ENCODE measurements at regions not wholly inside any gene's neighbourhood (a gene's known extent, or its start where the extent isn't known, plus 50 kb on each side); places are given as distances from the start of the nearest gene placed in this dataset.

DNA sequence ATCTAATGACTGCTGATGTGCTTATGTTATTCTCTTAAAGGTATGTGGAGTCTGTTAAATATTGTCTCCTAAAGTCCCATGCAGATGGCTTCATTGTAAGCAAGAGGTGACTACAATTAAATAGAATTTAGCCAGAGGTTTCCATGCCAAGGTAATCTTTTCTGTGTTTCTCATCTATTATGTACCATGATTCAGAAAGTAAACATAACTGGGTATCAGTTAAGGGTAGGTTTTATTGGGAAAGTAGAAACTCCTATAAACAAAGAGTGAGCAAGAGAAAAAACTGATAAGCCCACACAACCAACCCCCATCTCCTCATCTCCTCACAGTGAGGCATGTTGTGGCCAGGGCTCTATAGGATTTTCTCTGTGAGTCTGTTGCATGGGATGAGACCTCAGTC lies 611.7 kb downstream of the SNAPC1 start:
- peaks cover 0 to 2% of the 10 kb centered on the region in 2 donors for H3K4me1 ChIP-seq (ENCODE audit: control insufficient read depth in 2 of 2, insufficient read depth in 1 of 2, low read depth in 1 of 2, low read length in 2 of 2)
- no peak overlapping the region for H2BK12ac ChIP-seq (ENCODE audit: low read length)
- no peak overlapping the region for H3K14ac ChIP-seq (ENCODE audit: low read length)
- no peak overlapping the region for H3K4ac ChIP-seq (ENCODE audit: low read length)
- H3K9me3 ChIP-seq (replicated peaks in 1 of 2; ENCODE audit: control insufficient read depth in 2 of 2, insufficient read depth in 1 of 2, low read depth in 1 of 2, low read length in 2 of 2), result no peaks in the 10 kb centered on the region
- H3K23ac ChIP-seq (ENCODE audit: low read depth, low read length, poor library complexity), result no peak overlapping the region
- no peak overlapping the region for H2AK5ac ChIP-seq (ENCODE audit: low read depth, low read length)
- no peak overlapping the region for H3K18ac ChIP-seq (ENCODE audit: low read length)
- H2AFZ ChIP-seq (ENCODE audit: low read length), result no peak overlapping the region
- H3K9ac ChIP-seq (ENCODE audit: low read depth, low read length, poor library complexity), result no peak overlapping the region
- no peak overlapping the region for H4K8ac ChIP-seq (ENCODE audit: low read depth, low read length)
- H2BK5ac ChIP-seq (ENCODE audit: low read length), result no peak overlapping the region
- no peaks in the 10 kb centered on the region for H3K79me1 ChIP-seq (ENCODE audit: low read depth, low read length)
- no peak overlapping the region for H3K27ac ChIP-seq (replicated peaks; ENCODE audit: low read length)
- H3K4me2 ChIP-seq (ENCODE audit: insufficient read depth, low read length, poor library complexity, severe bottlenecking), result no peak overlapping the region
- no peak overlapping the region for H2BK120ac ChIP-seq (ENCODE audit: low read depth, low read length)
- H2BK15ac ChIP-seq (ENCODE audit: low read length), result no peak overlapping the region
- H3K4me3 ChIP-seq (ENCODE audit: low read length in 2 of 2), result no peak overlapping the region
- H4K91ac ChIP-seq (ENCODE audit: low read depth, low read length, poor library complexity), result no peak overlapping the region
- no peaks in the 10 kb centered on the region for H3K27me3 ChIP-seq (ENCODE audit: control insufficient read depth in 3 of 3, insufficient read depth in 3 of 3, low read depth in 1 of 3, low read length in 3 of 3)
- DNase-seq (ENCODE audit: low spot score), result no peak
- H3K36me3 ChIP-seq (replicated peaks in 1 of 2; ENCODE audit: control insufficient read depth in 2 of 2, insufficient read depth in 2 of 2, low read length in 2 of 2), result no peaks in the 10 kb centered on the region

GRCh38 chr14:62378057-62378456 lies 615.8 kb downstream of the SNAPC1 start:
- Histone ChIP-seq H2BK5ac (ENCODE audit: low read length) (no peak overlapping the region), H3K14ac (ENCODE audit: low read length) (no peak overlapping the region), H2BK120ac (ENCODE audit: low read depth, low read length) (no peak overlapping the region), H3K27me3 (ENCODE audit: control insufficient read depth in 3 of 3, insufficient read depth in 3 of 3, low read depth in 1 of 3, low read length in 3 of 3) (no peaks in the 10 kb centered on the region), H2BK15ac (ENCODE audit: low read length) (no peak overlapping the region), H4K8ac (ENCODE audit: low read depth, low read length) (no peak overlapping the region), H3K36me3 (replicated peaks in 1 of 2; ENCODE audit: control insufficient read depth in 2 of 2, insufficient read depth in 2 of 2, low read length in 2 of 2) (no peaks in the 10 kb centered on the region), H3K18ac (ENCODE audit: low read length) (no peak overlapping the region), H3K4ac (ENCODE audit: low read length) (no peak overlapping the region), H2AFZ (ENCODE audit: low read length) (no peak overlapping the region), H3K9ac (ENCODE audit: low read depth, low read length, poor library complexity) (no peak overlapping the region), H4K91ac (ENCODE audit: low read depth, low read length, poor library complexity) (no peak overlapping the region), H3K9me3 (replicated peaks in 1 of 2; ENCODE audit: control insufficient read depth in 2 of 2, insufficient read depth in 1 of 2, low read depth in 1 of 2, low read length in 2 of 2) (no peaks in the 10 kb centered on the region), H3K23ac (ENCODE audit: low read depth, low read length, poor library complexity) (no peak overlapping the region), H3K27ac (replicated peaks; ENCODE audit: low read length) (no peak overlapping the region), H3K4me2 (ENCODE audit: insufficient read depth, low read length, poor library complexity, severe bottlenecking) (no peak overlapping the region), H3K4me1 (ENCODE audit: control insufficient read depth in 2 of 2, insufficient read depth in 1 of 2, low read depth in 1 of 2, low read length in 2 of 2) (no peaks in the 10 kb centered on the region), H2AK5ac (ENCODE audit: low read depth, low read length) (no peak overlapping the region), H3K4me3 (ENCODE audit: low read length in 2 of 2) (no peak overlapping the region), H3K79me1 (ENCODE audit: low read depth, low read length) (no peaks in the 10 kb centered on the region), H2BK12ac (ENCODE audit: low read length) (no peak overlapping the region)
- no peak for DNase-seq (ENCODE audit: low spot score)
- WGBS, 2 donors (ENCODE audit: extremely low coverage in 2 of 2, insufficient read length in 2 of 2, insufficient replicate concordance in 1 of 2), result no CpG with 5 or more reads among the region's 2 CpGs

- H4K91ac ChIP-seq (ENCODE audit: low read depth, low read length, poor library complexity), result no peak overlapping the region
- WGBS, 2 donors (ENCODE audit: extremely low coverage in 2 of 2, insufficient read length in 2 of 2, insufficient replicate concordance in 1 of 2), result no CpG with 5 or more reads among the region's 8 CpGs
- H3K4me3 ChIP-seq (ENCODE audit: low read length in 2 of 2), result no peak overlapping the region
- H2AK5ac ChIP-seq (ENCODE audit: low read depth, low read length), result no peak overlapping the region
- no peak overlapping the region for H2BK15ac ChIP-seq (ENCODE audit: low read length)
- no peak overlapping the region for H3K18ac ChIP-seq (ENCODE audit: low read length)
- H2BK5ac ChIP-seq (ENCODE audit: low read length), result no peak overlapping the region
- H2BK120ac ChIP-seq (ENCODE audit: low read depth, low read length), result no peak overlapping the region
- H3K4me2 ChIP-seq (ENCODE audit: insufficient read depth, low read length, poor library complexity, severe bottlenecking), result no peak overlapping the region
- H3K79me1 ChIP-seq (ENCODE audit: low read depth, low read length), result no peaks in the 10 kb centered on the region
- no peak overlapping the region for H3K9ac ChIP-seq (ENCODE audit: low read depth, low read length, poor library complexity)
- no peak overlapping the region for H2BK12ac ChIP-seq (ENCODE audit: low read length)
- no peak overlapping the region for H3K23ac ChIP-seq (ENCODE audit: low read depth, low read length, poor library complexity)
- no peaks in the 10 kb centered on the region for H3K36me3 ChIP-seq (replicated peaks in 1 of 2; ENCODE audit: control insufficient read depth in 2 of 2, insufficient read depth in 2 of 2, low read length in 2 of 2)
- no peak overlapping the region for H3K14ac ChIP-seq (ENCODE audit: low read length)
- no peak overlapping the region for H3K4ac ChIP-seq (ENCODE audit: low read length)
- no peak for DNase-seq (ENCODE audit: low spot score)
- no peak overlapping the region for H4K8ac ChIP-seq (ENCODE audit: low read depth, low read length)
- H3K27ac ChIP-seq (replicated peaks; ENCODE audit: low read length), result no peak overlapping the region
- H3K4me1 ChIP-seq (ENCODE audit: control insufficient read depth in 2 of 2, insufficient read depth in 1 of 2, low read depth in 1 of 2, low read length in 2 of 2), result no peaks in the 10 kb centered on the region
- H3K9me3 ChIP-seq (replicated peaks in 1 of 2; ENCODE audit: control insufficient read depth in 2 of 2, insufficient read depth in 1 of 2, low read depth in 1 of 2, low read length in 2 of 2), result no peaks in the 10 kb centered on the region
- H2AFZ ChIP-seq (ENCODE audit: low read length), result no peak overlapping the region
- no peaks in the 10 kb centered on the region for H3K27me3 ChIP-seq (ENCODE audit: control insufficient read depth in 3 of 3, insufficient read depth in 3 of 3, low read depth in 1 of 3, low read length in 3 of 3)
These were observed 619.3 kb downstream of the SNAPC1 start for GRCh38 chr14:62381311-62382070.

GRCh38 chr14:62409169-62409568 lies 636.1 kb downstream of the KCNH5 start:
- Histone ChIP-seq H3K9me3 (replicated peaks in 1 of 2; ENCODE audit: control insufficient read depth in 2 of 2, insufficient read depth in 1 of 2, low read depth in 1 of 2, low read length in 2 of 2) (no peaks in the 10 kb centered on the region), H2BK5ac (ENCODE audit: low read length) (no peak overlapping the region), H3K4me1 (ENCODE audit: control insufficient read depth in 2 of 2, insufficient read depth in 1 of 2, low read depth in 1 of 2, low read length in 2 of 2) (no peaks in the 10 kb centered on the region), H3K4me2 (ENCODE audit: insufficient read depth, low read length, poor library complexity, severe bottlenecking) (no peak overlapping the region), H3K36me3 (replicated peaks in 1 of 2; ENCODE audit: control insufficient read depth in 2 of 2, insufficient read depth in 2 of 2, low read length in 2 of 2) (no peaks in the 10 kb centered on the region), H2AFZ (ENCODE audit: low read length) (no peak overlapping the region), H3K9ac (ENCODE audit: low read depth, low read length, poor library complexity) (no peak overlapping the region), H3K4ac (ENCODE audit: low read length) (no peak overlapping the region), H3K27ac (replicated peaks; ENCODE audit: low read length) (no peak overlapping the region), H4K91ac (ENCODE audit: low read depth, low read length, poor library complexity) (no peak overlapping the region), H3K79me1 (ENCODE audit: low read depth, low read length) (no peaks in the 10 kb centered on the region), H4K8ac (ENCODE audit: low read depth, low read length) (no peak overlapping the region), H2AK5ac (ENCODE audit: low read depth, low read length) (no peak overlapping the region), H3K14ac (ENCODE audit: low read length) (no peak overlapping the region), H2BK12ac (ENCODE audit: low read length) (no peak overlapping the region), H3K27me3 (ENCODE audit: control insufficient read depth in 3 of 3, insufficient read depth in 3 of 3, low read depth in 1 of 3, low read length in 3 of 3) (no peaks in the 10 kb centered on the region), H3K18ac (ENCODE audit: low read length) (no peak overlapping the region), H2BK15ac (ENCODE audit: low read length) (no peak overlapping the region), H3K4me3 (ENCODE audit: low read length in 2 of 2) (no peak overlapping the region), H3K23ac (ENCODE audit: low read depth, low read length, poor library complexity) (no peak overlapping the region), H2BK120ac (ENCODE audit: low read depth, low read length) (no peak overlapping the region)
- no CpG with 5 or more reads among the region's 4 CpGs for WGBS, 2 donors (ENCODE audit: extremely low coverage in 2 of 2, insufficient read length in 2 of 2, insufficient replicate concordance in 1 of 2)
- no peak for DNase-seq (ENCODE audit: low spot score)
